K562 (cell line): ENCODE measurements at regions not wholly inside any gene's neighbourhood (a gene's known extent, or its start where the extent isn't known, plus 50 kb on each side); places are given as distances from the start of the nearest gene placed in this dataset.

Experiments
- ATAC-seq: fragments of 200-7000 bp; cut with Tn5 transposase; 3 replicates; pipeline ENCODE4 v1.9.1; 2020; ENCODE audit warnings: moderate library complexity
- BruUV-seq: library from RNA; stranded (reverse); fragments of 400-500 nt; replicated peaks from 2 replicates; lab custom pipeline; 2021; lab: Mats Ljungman, UMichigan
- CTCF ChIA-PET: fragments of 300-600 bp; formaldehyde crosslinking; extraction: SDS; loops from one replicate; lab custom pipeline; 2021; ENCODE audit warnings: low intra/inter-chr PET ratio; lab: Yijun Ruan, JAX
- POLR2A ChIA-PET: fragments of 300-600, 350-650 bp; sonication (Branson Sonifier 250); formaldehyde crosslinking; extraction: SDS; loops from one replicate; lab custom pipeline; 2021; ENCODE audit warnings: antibody characterized with exemption, inconsistent platforms; lab: Yijun Ruan, JAX
- DNase-seq, 4 experiments: peaks; one replicate each; pipeline versions ENCODE4 v3.0.0 to v3.0.0-alpha.2; 2011 to 2018; ENCODE audit warnings: low spot score in 3 of 4, mixed read lengths in 3 of 4; ENCODE audit errors: extremely low read depth in 1 of 4
- FAIRE-seq: peaks from 2 replicates; lab custom pipeline; 2011; peaks lifted over from hg19 to GRCh38; lab: Jason Lieb, UNC
- H2AFZ ChIP-seq: 2 replicates; pipeline ENCODE4 v1.6.0; 2011; ENCODE audit warnings: low read depth, low read length, control low read depth, inconsistent platforms
- H3K27ac ChIP-seq: fragments of 200-600 bp; 3 replicates; pipeline ENCODE4 v1.8.0; 2011; ENCODE audit warnings: low read depth, mild to moderate bottlenecking, control low read depth, inconsistent platforms, low read length, moderate library complexity, mixed read lengths; ENCODE audit errors: extremely low read depth
- H3K27me3 ChIP-seq, 2 experiments: fragments of 300-600 bp in 1 of 2; 2 replicates in 1 of 2; 3 replicates in 1 of 2; pipeline versions ENCODE4 v1.6.0 to v1.8.0; 2011; ENCODE audit warnings: inconsistent platforms in 2 of 2, low read length in 2 of 2, mild to moderate bottlenecking in 1 of 2, mixed read lengths in 1 of 2, moderate library complexity in 1 of 2; ENCODE audit not compliant: control insufficient read depth in 2 of 2, insufficient read depth in 2 of 2
- H3K36me3 ChIP-seq: fragments of 300-600 bp; 3 replicates; pipeline ENCODE4 v1.8.0; 2011; ENCODE audit warnings: mild to moderate bottlenecking, low read length, inconsistent platforms; ENCODE audit not compliant: control insufficient read depth, insufficient read depth
- H3K4me1 ChIP-seq, 2 experiments: fragments of 200-600 bp in 1 of 2; replicated peaks in 1 of 2; 2 replicates in 1 of 2; 3 replicates in 1 of 2; pipeline versions ENCODE4 v1.5.1 to v1.8.0; 2011; ENCODE audit warnings: inconsistent platforms in 2 of 2, low read length in 2 of 2, mild to moderate bottlenecking in 1 of 2, mixed read lengths in 1 of 2, moderate library complexity in 1 of 2; ENCODE audit not compliant: control insufficient read depth in 2 of 2, insufficient read depth in 2 of 2
- H3K4me2 ChIP-seq: 2 replicates; pipeline ENCODE4 v1.6.1; 2011; ENCODE audit warnings: low read length, control low read depth, inconsistent platforms, mixed read lengths; ENCODE audit not compliant: insufficient read depth
- H3K4me3 ChIP-seq: fragments of 200-600 bp; sonication (generic), shearing (Covaris generic); 2 replicates; pipeline ENCODE4 v1.5.1; 2016; ENCODE audit warnings: control low read depth, inconsistent platforms
- H3K79me2 ChIP-seq: fragments of 200-600 bp; 3 replicates; pipeline ENCODE4 v1.8.0; 2011; ENCODE audit warnings: low read length, inconsistent platforms; ENCODE audit not compliant: control insufficient read depth, insufficient read depth
- H3K9ac ChIP-seq, 2 experiments: 2 replicates each; pipeline versions ENCODE4 v1.6.0 to v1.6.1; 2011; ENCODE audit warnings: low read depth in 2 of 2, low read length in 2 of 2, control low read depth in 1 of 2, inconsistent platforms in 1 of 2, mild to moderate bottlenecking in 1 of 2, mixed read lengths in 1 of 2; ENCODE audit not compliant: insufficient read depth in 1 of 2
- H3K9me1 ChIP-seq: one replicate; pipeline ENCODE4 v1.6.0; 2011; ENCODE audit warnings: inconsistent platforms, mild to moderate bottlenecking, low read length, moderate library complexity; ENCODE audit not compliant: control insufficient read depth, insufficient read depth
- H3K9me3 ChIP-seq: replicated peaks from 2 replicates; pipeline ENCODE4 v1.5.1; 2011; ENCODE audit warnings: low read depth, low read length, inconsistent platforms; ENCODE audit not compliant: control insufficient read depth, insufficient read depth
- H4K20me1 ChIP-seq: replicated peaks from 2 replicates; pipeline ENCODE4 v1.6.1; 2011; ENCODE audit warnings: low read length, inconsistent platforms, mixed read lengths; ENCODE audit not compliant: control insufficient read depth, insufficient read depth
- CEBPB ChIP-seq: fragments of 450-650 bp; IDR thresholded peaks from 2 replicates; pipeline ENCODE4 v1.6.1; 2016; ENCODE audit warnings: missing genetic modification characterization, missing compliant biosample characterization
- DNMT1 ChIP-seq: fragments of 450-650 bp; IDR thresholded peaks from 2 replicates; pipeline ENCODE4 v1.6.1; 2016; ENCODE audit warnings: antibody characterized with exemption, mild to moderate bottlenecking
- HMGXB4 ChIP-seq: sonication (generic); formaldehyde crosslinking; IDR thresholded peaks from 2 replicates; pipeline ENCODE4 v1.8.1; 2023; ENCODE audit warnings: mild to moderate bottlenecking, missing genetic modification reagents
- KLF1 ChIP-seq: fragments of 450-650 bp; IDR thresholded peaks from 2 replicates; pipeline ENCODE4 v1.6.1; 2016; ENCODE audit warnings: missing genetic modification characterization, missing compliant biosample characterization
- NR4A1 ChIP-seq, 2 experiments: fragments of 250-450 bp in 1 of 2; fragments of 450-650 bp in 1 of 2; sonication (Bioruptor Pico) in 1 of 2; IDR thresholded peaks; 2 replicates each; pipeline versions ENCODE4 v1.4.0 to v1.6.1; 2016 to 2020; ENCODE audit warnings: mild to moderate bottlenecking in 2 of 2, missing compliant biosample characterization in 1 of 2, missing genetic modification characterization in 1 of 2, moderate library complexity in 1 of 2
- RFX1 ChIP-seq: fragments of 450-650 bp; IDR thresholded peaks from 2 replicates; pipeline ENCODE4 v1.6.1; 2016; ENCODE audit warnings: mild to moderate bottlenecking, moderate library complexity
- ZKSCAN8 ChIP-seq: fragments of 200-800 bp; sonication (Bioruptor generic); IDR thresholded peaks from 2 replicates; pipeline ENCODE4 v1.6.1; 2016; ENCODE audit warnings: missing genetic modification characterization, missing compliant biosample characterization
- WGBS: fragments of 100-300 bp; shearing (Covaris generic); methylation state at CpG from one replicate; pipeline ENCODE4 v1.1.6; 2016; ENCODE audit warnings: low coverage, mixed read lengths; ENCODE audit not compliant: insufficient coverage; ENCODE audit errors: missing lambda C conversion rate; 5-methylcytosine and 5-hydroxymethylcytosine counted together
- in situ Hi-C: fragments of 300-500 bp; cut with MboI; formaldehyde crosslinking; loops from 4 replicates; pipeline ENCODE4 v1.15.0; 2018; ENCODE audit warnings: inconsistent platforms, mixed read lengths
- intact Hi-C: fragments of 100-400 bp; cut with micrococcal nuclease; formaldehyde crosslinking; loops from 2 replicates; pipeline ENCODE4 v1.14.2; 2022

- ChIA-PET CTCF (no interaction called here), POLR2A (no interaction called here)
- Histone ChIP-seq H4K20me1 (no peaks in the 10 kb centered on the region), H3K4me2 (no peak overlapping the region), H3K9me1 (no peaks in the 10 kb centered on the region)
- DNase-seq = no peak
- 1% methylated on average over 10 of the region's 10 CpGs for WGBS
- TF ChIP-seq HMGXB4 (CRISPR knock-in tag) = no peak
- no peak for TF ChIP-seq NR4A1 (CRISPR knock-in tag; IDR thresholded peaks at IDR 0.05)
- TF ChIP-seq NR4A1 (tag; IDR thresholded peaks at IDR 0.05) = no peak
- TF ChIP-seq DNMT1 = no peak
- no peak for TF ChIP-seq RFX1
- no peak for TF ChIP-seq CEBPB (tag)
- no peak for TF ChIP-seq KLF1 (tag)
- no peak for TF ChIP-seq ZKSCAN8 (CRISPR knock-in tag)
- TF ChIP-seq, all 486 proteins: peak for 0
- Histone ChIP-seq H3K4me1 (no peaks in the 10 kb centered on the region), H3K9ac (no peak overlapping the region), H3K27me3 (peaks cover 2 to 16% of the 10 kb centered on the region in 2 experiments; a peak in 2 of 5 replicates), H3K79me2 (no peaks in the 10 kb centered on the region), H3K36me3 (no peaks in the 10 kb centered on the region), H3K9me3 (no peaks in the 10 kb centered on the region), H3K4me3 (no peak overlapping the region), H3K27ac (no peak overlapping the region), H2AFZ (no peak overlapping the region)
- in situ Hi-C loops (no loop called here), intact Hi-C loops (no loop called here)
- no TSS peak for BruUV-seq
- ATAC-seq = no peak
- no peak for FAIRE-seq
Observed at GRCh38 chr6:165793287-165793825, 130.3 kb upstream of the PDE10A start.
